A549 (cell line): ENCODE measurements at regions not wholly inside any gene's neighbourhood (a gene's known extent, or its start where the extent isn't known, plus 50 kb on each side); places are given as distances from the start of the nearest gene placed in this dataset.

Source experiments
- ATAC-seq, 2 experiments: fragments of 200-7000 bp in 1 of 2; fragments of >200 bp in 1 of 2; cut with Nextera tagmentation in 1 of 2; cut with Tn5 transposase in 1 of 2; 3 replicates each; pipeline versions ENCODE4 v1.8.0 to v1.9.1; 2018 to 2020; ENCODE audit warnings: mild to moderate bottlenecking in 1 of 2, moderate library complexity in 1 of 2
- CTCF ChIA-PET: fragments of 300-600 bp; sonication (Branson Sonifier 250); formaldehyde crosslinking; extraction: SDS; loops from one replicate; lab custom pipeline; 2021; ENCODE audit warnings: antibody characterized with exemption, inconsistent platforms; lab: Yijun Ruan, JAX
- POLR2A ChIA-PET: fragments of 350-600 bp; formaldehyde crosslinking; extraction: SDS; loops from one replicate; lab custom pipeline; 2021; ENCODE audit warnings: antibody characterized with exemption, inconsistent platforms; lab: Yijun Ruan, JAX
- DNase-seq, 2 experiments: peaks; one replicate each; pipeline versions ENCODE4 v3.0.0 to v3.0.0-alpha.2; 2011 to 2016; ENCODE audit warnings: low read depth in 1 of 2, low spot score in 1 of 2
- FAIRE-seq: peaks from 2 replicates; lab custom pipeline; 2011; peaks lifted over from hg19 to GRCh38; lab: Jason Lieb, UNC
- H3K27ac ChIP-seq, 2 experiments: fragments of >200 bp; sonication (Bioruptor Twin); formaldehyde crosslinking; 3 replicates each; pipeline ENCODE4 v1.5.1; 2016 to 2017
- H3K4me1 ChIP-seq: fragments of >200 bp; sonication (Bioruptor Twin); formaldehyde crosslinking; 3 replicates; pipeline ENCODE4 v1.6.1; 2016
- H3K4me2 ChIP-seq: fragments of >200 bp; sonication (Bioruptor Twin); formaldehyde crosslinking; 3 replicates; pipeline ENCODE4 v1.6.1; 2016
- H3K4me3 ChIP-seq: fragments of >200 bp; sonication (Bioruptor Twin); formaldehyde crosslinking; 3 replicates; pipeline ENCODE4 v1.5.1; 2016
- H3K9me3 ChIP-seq: fragments of >200 bp; sonication (Bioruptor Twin); formaldehyde crosslinking; 3 replicates; pipeline ENCODE4 v1.6.1; 2016
- BHLHE40 ChIP-seq: IDR thresholded peaks from 2 replicates; pipeline ENCODE4 v1.6.1; 2012; ENCODE audit warnings: low read depth, low read length, inconsistent platforms
- CHD2 ChIP-seq: fragments of 150-350 bp; IDR thresholded peaks from 2 replicates; pipeline ENCODE4 v1.6.1; 2014; ENCODE audit warnings: low read length; ENCODE audit not compliant: partially characterized antibody
- CHD4 ChIP-seq: fragments of 200-600 bp; sonication (generic); IDR thresholded peaks from 2 replicates; pipeline ENCODE4 v1.6.1; 2016; ENCODE audit warnings: antibody characterized with exemption, mild to moderate bottlenecking, borderline replicate concordance
- FOXS1 ChIP-seq: fragments of 250-450 bp; sonication (Bioruptor Pico); IDR thresholded peaks from 2 replicates; pipeline ENCODE4 v1.5.0; 2020; ENCODE audit warnings: mild to moderate bottlenecking, moderate library complexity
- GATA3 ChIP-seq: IDR thresholded peaks from 2 replicates; pipeline ENCODE4 v1.6.1; 2012; ENCODE audit warnings: borderline replicate concordance
- JUN ChIP-seq, 2 experiments: fragments of >200 bp; sonication (Bioruptor Twin); formaldehyde crosslinking; IDR thresholded peaks; 2 replicates in 1 of 2; 3 replicates in 1 of 2; pipeline ENCODE4 v1.6.1; 2016 to 2017
- JUNB ChIP-seq: fragments of >200 bp; sonication (Bioruptor Twin); formaldehyde crosslinking; IDR thresholded peaks from 2 replicates; pipeline ENCODE4 v1.6.1; 2016
- KDM1A ChIP-seq: fragments of 200-600 bp; sonication (generic); IDR thresholded peaks from 2 replicates; pipeline ENCODE4 v1.6.1; 2016; ENCODE audit warnings: low read depth, mild to moderate bottlenecking
- MAFK ChIP-seq: fragments of 450-650 bp; IDR thresholded peaks from 2 replicates; pipeline ENCODE4 v1.6.1; 2014; ENCODE audit not compliant: partially characterized antibody
- NPAS2 ChIP-seq: fragments of 250-450 bp; sonication (Bioruptor Pico); IDR thresholded peaks from 2 replicates; pipeline ENCODE4 v1.8.0; 2022; ENCODE audit warnings: mild to moderate bottlenecking, moderate library complexity, borderline replicate concordance
- NR3C1 ChIP-seq: fragments of >200 bp; sonication (Bioruptor Twin); formaldehyde crosslinking; IDR thresholded peaks from 3 replicates; pipeline ENCODE4 v1.6.1; 2017
- POLR2A ChIP-seq: IDR thresholded peaks from 2 replicates; pipeline ENCODE4 v1.6.1; 2012; ENCODE audit warnings: mild to moderate bottlenecking, low read length
- POLR2AphosphoS2 ChIP-seq: conservative IDR thresholded peaks from 2 replicates; pipeline ENCODE4 v1.6.1; 2012; ENCODE audit warnings: low read length, improper control_type of control experiment, inconsistent platforms
- RFX5 ChIP-seq: fragments of 450-650 bp; IDR thresholded peaks from 2 replicates; pipeline ENCODE4 v1.7.1; 2014; ENCODE audit warnings: antibody characterized with exemption, mild to moderate bottlenecking, moderate library complexity
- TP53 ChIP-seq: fragments of 250-450 bp; sonication (Bioruptor Pico); IDR thresholded peaks from 2 replicates; pipeline ENCODE4 v1.5.0; 2021; ENCODE audit warnings: mild to moderate bottlenecking, moderate library complexity
- WGBS: methylation state at CpG from one replicate; pipeline ENCODE4 v1.1.6; 2017; ENCODE audit errors: missing lambda C conversion rate; 5-methylcytosine and 5-hydroxymethylcytosine counted together
- TF ChIP-seq, protein P1 (sequence below): fragments of >200 bp; sonication (Bioruptor Twin); formaldehyde crosslinking; IDR thresholded peaks from 3 replicates; pipeline ENCODE4 v1.5.1; 2016
- TF ChIP-seq, protein P2 (sequence below): fragments of 250-450 bp; sonication (Bioruptor Pico); IDR thresholded peaks from 2 replicates; pipeline ENCODE4 v1.5.0; 2020; ENCODE audit warnings: low read depth, mild to moderate bottlenecking, moderate library complexity
- TF ChIP-seq, protein P3 (sequence below): IDR thresholded peaks from 2 replicates; pipeline ENCODE4 v1.6.1; 2012
- TF ChIP-seq, protein P4 (sequence below): fragments of >200 bp; sonication (Bioruptor Twin); formaldehyde crosslinking; IDR thresholded peaks from 2 replicates; pipeline ENCODE4 v1.6.1; 2016

DNA sequence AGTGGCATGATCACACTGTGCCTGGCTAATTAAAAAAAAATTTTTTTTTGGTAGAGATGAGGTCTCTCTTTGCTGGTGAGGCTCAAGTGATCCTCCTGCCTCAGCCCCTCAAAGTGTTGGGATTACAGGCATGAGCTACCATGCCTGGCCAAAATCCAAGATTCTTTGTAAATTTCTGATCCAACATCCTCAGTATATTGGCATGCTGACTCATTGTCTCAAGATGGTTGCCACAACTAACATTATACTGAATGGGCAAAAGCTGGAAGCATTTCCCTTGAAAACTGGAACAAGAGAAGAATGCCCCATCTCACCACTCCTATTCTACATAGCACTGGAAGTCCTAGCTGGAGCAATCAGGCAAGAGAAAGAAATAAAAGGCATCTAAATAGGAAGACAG, 100.0 kb downstream of the KLF5 start:
- peak in 1 of 2 experiments; percentile 63; a peak in 3 of 6 replicates for ATAC-seq
- Histone ChIP-seq H3K4me2 (0 out of 3 replicates have a peak overlapping the region, but pooled peaks have one; percentile 9), H3K9me3 (no peaks in the 10 kb centered on the region), H3K4me1 (peaks cover 22% of the 10 kb centered on the region), H3K4me3 (no peak overlapping the region), H3K27ac (peak overlapping the region; percentile 54 to 78)
- no peak for FAIRE-seq
- TF ChIP-seq BHLHE40 (no peak), MAFK (peak; percentile 38)
- DNase-seq = peak in 1 of 2 experiments; percentile 46
- CTCF ChIA-PET = no interaction called here
- POLR2A ChIA-PET = no interaction called here

DNA sequence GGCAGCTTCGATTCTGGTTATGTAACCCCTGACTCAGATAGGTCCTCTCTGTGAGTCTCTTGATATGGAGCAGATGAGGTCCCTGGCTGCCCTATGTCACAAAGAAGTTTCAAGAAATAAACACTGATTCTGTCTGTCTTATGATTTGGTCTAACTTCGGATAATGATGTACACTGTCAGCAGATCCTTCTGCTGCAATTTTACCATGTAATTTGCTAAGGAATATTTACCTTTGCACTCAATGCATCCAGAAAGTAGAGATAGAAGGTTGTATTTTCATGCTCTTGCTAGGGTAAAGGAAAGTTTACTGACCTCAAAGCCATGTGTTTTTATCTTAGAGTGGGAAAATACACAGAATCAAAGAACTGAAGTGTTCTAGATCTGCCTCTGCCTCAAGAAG, 98.2 kb downstream of the KLF5 start:
- Histone ChIP-seq H3K9me3 (no peaks in the 10 kb centered on the region), H3K4me1 (peaks cover 10% of the 10 kb centered on the region)
- no peak for FAIRE-seq
- CTCF ChIA-PET = no interaction called here
- no peak for TF ChIP-seq POLR2AphosphoS2
- no peak for TF ChIP-seq FOXS1 (CRISPR knock-in tag)
- no peak for TF ChIP-seq CHD2
- TF ChIP-seq KDM1A = no peak
- TF ChIP-seq RFX5 = no peak
- TF ChIP-seq JUN (IDR thresholded peaks at IDR 0.05) = no peak
- TF ChIP-seq GATA3 = no peak
- TF ChIP-seq, all 56 proteins: peak for 0
- H3K27ac ChIP-seq = no peak overlapping the region; a peak in 1 of 6 replicates
- 58% methylated on average over 2 of the region's 2 CpGs for WGBS
- no peak overlapping the region for H3K4me3 ChIP-seq
- no peak overlapping the region for H3K4me2 ChIP-seq
- no peak for DNase-seq
- POLR2A ChIA-PET = no interaction called here
- ATAC-seq = no peak

DNA sequence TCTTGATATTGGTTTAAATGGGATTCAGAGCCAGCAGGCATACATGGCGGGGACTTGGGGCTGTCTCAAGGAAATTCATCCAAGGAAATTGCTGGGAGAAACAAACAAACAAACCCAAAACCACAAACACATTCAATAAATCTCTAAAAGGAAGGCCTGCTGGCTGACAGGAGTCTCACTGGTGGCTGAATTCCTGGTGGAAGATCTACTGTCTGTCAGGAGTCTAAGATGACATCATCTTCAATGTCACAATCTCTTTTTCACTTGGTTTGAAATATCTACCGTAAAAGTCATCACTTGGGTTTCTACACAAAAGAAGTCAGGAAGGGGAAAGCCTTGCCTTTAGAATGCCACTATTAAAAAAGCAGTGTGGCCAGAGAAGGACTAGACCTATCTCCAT, 87.9 kb downstream of the KLF5 start:
- no peak overlapping the region for H3K4me3 ChIP-seq
- no peak for FAIRE-seq
- H3K4me1 ChIP-seq = peaks cover 5% of the 10 kb centered on the region; the same call in 2 of the 3 replicates
- TF ChIP-seq NR3C1 = no peak
- TF ChIP-seq NPAS2 (CRISPR knock-in tag) = no peak
- TF ChIP-seq, protein P1, sequence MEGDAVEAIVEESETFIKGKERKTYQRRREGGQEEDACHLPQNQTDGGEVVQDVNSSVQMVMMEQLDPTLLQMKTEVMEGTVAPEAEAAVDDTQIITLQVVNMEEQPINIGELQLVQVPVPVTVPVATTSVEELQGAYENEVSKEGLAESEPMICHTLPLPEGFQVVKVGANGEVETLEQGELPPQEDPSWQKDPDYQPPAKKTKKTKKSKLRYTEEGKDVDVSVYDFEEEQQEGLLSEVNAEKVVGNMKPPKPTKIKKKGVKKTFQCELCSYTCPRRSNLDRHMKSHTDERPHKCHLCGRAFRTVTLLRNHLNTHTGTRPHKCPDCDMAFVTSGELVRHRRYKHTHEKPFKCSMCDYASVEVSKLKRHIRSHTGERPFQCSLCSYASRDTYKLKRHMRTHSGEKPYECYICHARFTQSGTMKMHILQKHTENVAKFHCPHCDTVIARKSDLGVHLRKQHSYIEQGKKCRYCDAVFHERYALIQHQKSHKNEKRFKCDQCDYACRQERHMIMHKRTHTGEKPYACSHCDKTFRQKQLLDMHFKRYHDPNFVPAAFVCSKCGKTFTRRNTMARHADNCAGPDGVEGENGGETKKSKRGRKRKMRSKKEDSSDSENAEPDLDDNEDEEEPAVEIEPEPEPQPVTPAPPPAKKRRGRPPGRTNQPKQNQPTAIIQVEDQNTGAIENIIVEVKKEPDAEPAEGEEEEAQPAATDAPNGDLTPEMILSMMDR = no peak
- no peak for TF ChIP-seq TP53 (CRISPR knock-in tag)
- no peak for TF ChIP-seq FOXS1 (CRISPR knock-in tag)
- TF ChIP-seq, protein P2, sequence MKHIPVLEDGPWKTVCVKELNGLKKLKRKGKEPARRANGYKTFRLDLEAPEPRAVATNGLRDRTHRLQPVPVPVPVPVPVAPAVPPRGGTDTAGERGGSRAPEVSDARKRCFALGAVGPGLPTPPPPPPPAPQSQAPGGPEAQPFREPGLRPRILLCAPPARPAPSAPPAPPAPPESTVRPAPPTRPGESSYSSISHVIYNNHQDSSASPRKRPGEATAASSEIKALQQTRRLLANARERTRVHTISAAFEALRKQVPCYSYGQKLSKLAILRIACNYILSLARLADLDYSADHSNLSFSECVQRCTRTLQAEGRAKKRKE (CRISPR knock-in tag) = no peak
- TF ChIP-seq CHD4 = no peak
- no peak for TF ChIP-seq POLR2A
- TF ChIP-seq, protein P3, sequence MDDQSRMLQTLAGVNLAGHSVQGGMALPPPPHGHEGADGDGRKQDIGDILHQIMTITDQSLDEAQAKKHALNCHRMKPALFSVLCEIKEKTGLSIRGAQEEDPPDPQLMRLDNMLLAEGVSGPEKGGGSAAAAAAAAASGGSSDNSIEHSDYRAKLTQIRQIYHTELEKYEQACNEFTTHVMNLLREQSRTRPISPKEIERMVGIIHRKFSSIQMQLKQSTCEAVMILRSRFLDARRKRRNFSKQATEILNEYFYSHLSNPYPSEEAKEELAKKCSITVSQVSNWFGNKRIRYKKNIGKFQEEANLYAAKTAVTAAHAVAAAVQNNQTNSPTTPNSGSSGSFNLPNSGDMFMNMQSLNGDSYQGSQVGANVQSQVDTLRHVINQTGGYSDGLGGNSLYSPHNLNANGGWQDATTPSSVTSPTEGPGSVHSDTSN = no peak
- TF ChIP-seq, protein P4, sequence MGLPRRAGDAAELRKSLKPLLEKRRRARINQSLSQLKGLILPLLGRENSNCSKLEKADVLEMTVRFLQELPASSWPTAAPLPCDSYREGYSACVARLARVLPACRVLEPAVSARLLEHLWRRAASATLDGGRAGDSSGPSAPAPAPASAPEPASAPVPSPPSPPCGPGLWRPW = no peak
- TF ChIP-seq JUNB = no peak
- WGBS = 81% methylated on average over 2 of the region's 2 CpGs
- peak in 1 of 2 experiments; percentile 34 for DNase-seq
- H3K4me2 ChIP-seq = no peak overlapping the region
- ATAC-seq = peak in 1 of 2 experiments; percentile 36; a peak in 1 of 6 replicates
- no peaks in the 10 kb centered on the region for H3K9me3 ChIP-seq
- peak overlapping the region in 1 of 2 experiments; percentile 35; a peak in 2 of 6 replicates for H3K27ac ChIP-seq
- POLR2A ChIA-PET = no interaction called here
- CTCF ChIA-PET = no interaction called here
